ENCODE measurements at regions not wholly inside any gene's neighbourhood (a gene's known extent, or its start where the extent isn't known, plus 50 kb on each side); places are given as distances from the start of the nearest gene placed in this dataset.
"Not testable (repeated sequence)": the region's sequence is repeated elsewhere in the genome, so short reads cannot be mapped to it uniquely, and the experiment has no call there.

GRCh38 chr21:24594082-24594481 lies 1013.2 kb downstream of the MRPL39 start:
- DNase-seq (ENCODE audit: low read depth), result no peak

- DNase-seq (ENCODE audit: low read depth), result no peak
These were observed 1017.0 kb downstream of the MRPL39 start for GRCh38 chr21:24590261-24590660.

GRCh38 chr21:24583473-24583872 lies 1023.8 kb downstream of the MRPL39 start:
- no peak for DNase-seq (ENCODE audit: low read depth)

- DNase-seq (ENCODE audit: low read depth), result no peak
These were observed 1030.0 kb downstream of the MRPL39 start for GRCh38 chr21:24577301-24577700.

- DNase-seq (ENCODE audit: low read depth), result no peak
These were observed 1046.0 kb downstream of the MRPL39 start for GRCh38 chr21:24561291-24561690.

GRCh38 chr21:24552491-24552890 lies 1054.8 kb downstream of the MRPL39 start:
- DNase-seq (ENCODE audit: low read depth), result no peak

GRCh38 chr21:24545807-24546361 lies 1061.4 kb downstream of the MRPL39 start:
- DNase-seq (ENCODE audit: low read depth), result no peak

GRCh38 chr21:24514081-24514733 lies 1093.1 kb downstream of the MRPL39 start:
- DNase-seq (ENCODE audit: low read depth), result no peak

GRCh38 chr21:24509131-24509530 lies 1098.2 kb downstream of the MRPL39 start:
- no peak for DNase-seq (ENCODE audit: low read depth)

- DNase-seq (ENCODE audit: low read depth), result no peak
These were observed 1120.3 kb downstream of the MRPL39 start for GRCh38 chr21:24486973-24487372.

- not testable (repeated sequence) for DNase-seq (ENCODE audit: low read depth)
These were observed 1123.9 kb downstream of the MRPL39 start for GRCh38 chr21:24483361-24483760.

- DNase-seq (ENCODE audit: low read depth), result no peak
These were observed 1136.4 kb downstream of the MRPL39 start for GRCh38 chr21:24470852-24471251.

GRCh38 chr21:24456358-24456757 lies 1150.9 kb downstream of the MRPL39 start:
- no peak for DNase-seq (ENCODE audit: low read depth)

- no peak for DNase-seq (ENCODE audit: low read depth)
These were observed 1157.2 kb downstream of the MRPL39 start for GRCh38 chr21:24450119-24450518.

GRCh38 chr21:24445517-24445916 lies 1161.8 kb downstream of the MRPL39 start:
- DNase-seq (ENCODE audit: low read depth), result no peak

GRCh38 chr21:24444736-24445135 lies 1162.5 kb downstream of the MRPL39 start:
- DNase-seq (ENCODE audit: low read depth), result no peak

- no peak for DNase-seq (ENCODE audit: low read depth)
These were observed 1171.0 kb downstream of the MRPL39 start for GRCh38 chr21:24436236-24436635.

GRCh38 chr21:24428591-24429199 lies 1178.6 kb downstream of the MRPL39 start:
- DNase-seq (ENCODE audit: low read depth), result no peak

- no peak for DNase-seq (ENCODE audit: low read depth)
These were observed 1182.5 kb downstream of the MRPL39 start for GRCh38 chr21:24424776-24425175.

- DNase-seq (ENCODE audit: low read depth), result no peak
These were observed 1183.7 kb downstream of the MRPL39 start for GRCh38 chr21:24423546-24423945.

- no peak for DNase-seq (ENCODE audit: low read depth)
These were observed 1186.6 kb downstream of the MRPL39 start for GRCh38 chr21:24420689-24421088.

- DNase-seq (ENCODE audit: low read depth), result not testable (repeated sequence)
These were observed 1187.6 kb downstream of the MRPL39 start for GRCh38 chr21:24419641-24420040.

GRCh38 chr21:24418671-24419070 lies 1188.6 kb downstream of the MRPL39 start:
- no peak for DNase-seq (ENCODE audit: low read depth)
